ENCODE measurements at regions not wholly inside any gene's neighbourhood (a gene's known extent, or its start where the extent isn't known, plus 50 kb on each side); places are given as distances from the start of the nearest gene placed in this dataset.

GRCh38 chr12:92582475-92582874, 120.3 kb upstream of the PLEKHG7 start:
- DNase-seq (ENCODE audit: low read depth): no peak

DNA sequence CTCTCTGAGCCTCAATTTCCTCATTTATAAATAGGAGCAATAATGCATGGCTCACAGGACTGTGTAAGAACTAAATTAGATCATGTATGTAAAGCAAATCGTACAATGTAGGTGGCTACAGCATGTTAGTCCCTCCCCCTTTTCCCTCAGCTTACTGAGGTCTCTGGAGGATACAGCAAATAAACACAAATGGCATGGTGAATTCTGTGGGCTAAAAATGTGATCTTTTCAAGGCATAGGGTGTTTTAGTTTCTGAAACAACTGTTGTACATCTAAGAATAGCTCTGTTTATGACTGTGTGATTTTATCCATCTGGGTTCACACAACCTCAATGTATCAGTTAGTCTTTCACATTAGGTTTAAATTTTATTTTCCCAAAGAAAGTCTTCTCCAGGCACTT, 121.2 kb upstream of the PLEKHG7 start:
- DNase-seq (ENCODE audit: low read depth): no peak

- DNase-seq (ENCODE audit: low read depth): no peak
These were observed 127.7 kb upstream of the PLEKHG7 start for GRCh38 chr12:92574911-92575570.

DNA sequence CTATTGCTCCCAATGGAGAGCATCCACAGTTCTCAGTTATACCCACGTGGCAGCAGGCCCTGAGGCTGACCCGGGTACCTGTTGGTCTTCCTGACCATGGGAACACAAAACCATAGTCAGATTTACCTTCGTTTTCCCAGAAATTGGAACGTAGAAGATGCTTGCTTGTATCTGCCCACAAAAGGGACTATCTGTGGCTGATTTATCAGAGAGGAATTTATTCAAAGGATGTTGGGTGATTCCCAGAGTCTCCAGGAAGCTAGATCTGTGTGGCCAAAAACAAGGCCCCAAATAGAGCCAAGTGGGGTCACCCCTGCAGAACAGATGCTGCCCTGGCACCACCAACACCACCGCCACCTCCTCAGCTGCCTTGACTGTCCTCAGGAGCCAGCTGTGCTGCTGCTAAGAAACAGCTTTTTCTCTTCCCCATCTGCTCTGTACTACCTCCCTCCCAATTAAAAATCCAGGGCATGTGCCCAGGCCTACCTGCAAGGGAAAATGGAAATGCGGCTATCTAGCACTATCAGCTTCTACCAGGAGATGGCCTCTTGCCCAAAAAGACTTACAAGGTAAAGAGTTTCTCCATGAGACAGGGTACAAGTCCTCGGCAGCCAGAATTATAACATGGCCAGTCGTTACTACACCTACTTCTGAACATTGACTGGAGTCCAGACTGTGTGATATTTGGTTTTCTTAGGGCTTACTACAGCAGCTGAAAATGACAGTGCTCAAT, 128.6 kb upstream of the PLEKHG7 start:
- DNase-seq (ENCODE audit: low read depth): peak; percentile 61

DNA sequence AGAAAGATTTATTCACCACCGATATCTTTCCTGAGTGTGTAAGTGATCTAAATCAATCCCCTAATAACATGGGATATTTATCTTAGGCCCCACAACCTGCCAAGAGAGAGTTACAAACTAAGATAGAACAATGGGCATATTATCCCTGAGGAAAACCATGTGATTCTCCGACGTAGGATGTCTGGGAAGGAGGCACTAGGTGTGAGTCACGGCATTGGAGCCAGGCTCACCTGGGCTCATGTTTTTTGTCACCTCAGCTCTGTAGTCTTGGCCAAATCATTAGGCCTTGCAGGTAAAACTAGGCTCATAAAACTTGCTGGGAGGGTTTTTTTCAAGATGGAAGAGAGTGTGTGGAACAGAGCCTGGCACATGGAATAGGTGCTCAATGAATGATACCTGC, 129.7 kb upstream of the PLEKHG7 start:
- no peak for DNase-seq (ENCODE audit: low read depth)

DNA sequence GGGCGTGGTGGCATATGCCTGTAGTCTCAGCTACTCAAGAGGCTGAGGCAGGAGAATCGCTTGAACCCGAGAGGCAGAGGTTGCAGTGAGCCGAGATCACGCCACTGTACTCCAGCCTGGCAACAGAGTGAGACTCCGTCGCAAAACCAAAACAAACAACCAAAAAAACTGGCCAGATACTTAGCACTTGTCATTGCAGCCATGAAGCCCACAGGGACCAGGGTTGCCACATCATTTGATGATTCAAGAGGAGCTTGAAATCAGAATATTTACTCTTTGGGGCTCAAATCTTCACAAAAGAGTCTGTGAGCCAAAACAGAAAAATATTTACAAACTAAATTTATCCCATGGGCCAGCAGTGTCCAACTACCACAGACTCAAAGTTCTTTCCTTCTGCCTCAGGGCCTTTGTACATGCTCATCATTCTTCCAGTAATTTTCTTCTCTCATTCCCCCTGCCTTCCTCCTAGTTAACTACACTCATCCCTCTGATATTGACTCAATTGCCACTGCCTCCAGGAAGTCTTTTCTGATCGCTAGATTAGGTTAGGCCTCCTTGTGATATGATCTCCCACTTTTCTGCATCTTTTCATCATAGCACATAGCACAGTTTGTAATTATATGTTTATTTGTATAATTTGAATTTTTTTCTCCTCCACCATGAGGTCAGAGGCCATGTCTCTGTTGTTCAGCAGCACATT, 130.8 kb upstream of the PLEKHG7 start:
- no peak for DNase-seq (ENCODE audit: low read depth)

DNA sequence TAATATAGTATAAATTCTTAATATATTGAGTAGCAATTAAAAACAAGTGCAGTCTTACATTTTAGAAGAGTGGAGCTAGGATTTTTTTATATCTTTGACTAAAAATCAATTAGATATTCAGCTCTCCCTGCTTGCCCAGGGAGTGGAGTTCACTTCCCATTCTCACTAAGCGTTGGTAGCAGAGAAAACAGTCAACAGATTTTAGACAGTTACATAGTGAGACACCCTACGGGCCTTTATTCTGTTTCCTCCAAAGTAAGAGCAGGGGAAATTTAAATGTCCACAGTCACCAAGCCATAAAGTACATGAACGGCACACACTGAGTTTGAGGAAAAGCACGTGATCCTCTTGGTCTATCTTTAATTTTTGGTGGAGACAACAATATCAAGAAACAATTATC, 131.6 kb upstream of the PLEKHG7 start:
- no peak for DNase-seq (ENCODE audit: low read depth)

- peak; percentile 81 for DNase-seq (ENCODE audit: low read depth)
These were observed 132.6 kb upstream of the PLEKHG7 start for GRCh38 chr12:92570056-92570753.

- no peak for DNase-seq (ENCODE audit: low read depth)
These were observed 134.1 kb upstream of the PLEKHG7 start for GRCh38 chr12:92568691-92569090.

DNA sequence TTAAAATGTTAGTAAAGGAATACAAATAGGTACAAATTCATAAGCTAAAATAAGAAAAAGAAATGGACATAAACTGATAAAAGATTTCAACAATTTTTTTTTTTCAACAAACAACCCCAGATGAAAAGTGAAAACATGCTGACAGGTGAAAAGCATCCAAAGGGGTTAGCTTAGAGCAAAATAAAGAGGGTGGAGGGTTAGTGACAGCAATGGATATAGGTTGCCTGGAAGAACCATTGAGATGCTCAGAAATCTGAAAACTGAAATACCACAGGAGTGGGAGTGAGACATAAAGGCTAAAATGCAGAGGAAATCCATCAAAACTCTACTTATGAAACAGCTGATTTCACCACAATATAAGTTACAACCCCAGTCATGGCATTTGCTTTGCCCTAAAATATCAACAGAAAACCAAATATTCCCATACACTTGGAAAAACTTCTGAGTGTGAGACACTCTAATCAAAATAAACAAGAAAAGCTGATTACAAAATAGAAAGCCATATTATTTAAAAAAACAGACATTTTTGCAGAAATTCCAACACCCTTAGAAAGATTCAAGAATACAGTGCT, 136.3 kb upstream of the PLEKHG7 start:
- DNase-seq (ENCODE audit: low read depth): no peak

DNA sequence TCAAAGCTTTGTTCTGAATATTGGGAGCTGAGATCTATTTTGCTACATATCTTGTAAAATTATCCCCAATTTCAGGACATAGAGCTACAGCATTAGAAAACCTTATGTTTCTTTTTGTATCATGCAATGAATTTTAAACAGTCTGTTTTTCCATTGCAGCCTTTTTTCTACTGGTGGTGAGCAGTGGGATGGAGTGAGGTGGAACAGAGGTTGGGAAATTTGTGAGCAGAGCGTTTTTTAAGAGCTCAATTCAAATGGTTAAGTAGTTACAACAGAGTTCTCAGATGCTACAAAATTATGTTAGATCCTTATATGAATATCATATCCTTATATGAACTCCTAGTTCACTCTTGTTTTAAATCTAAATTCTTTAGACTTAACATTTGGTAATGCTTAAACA, 139.0 kb upstream of the PLEKHG7 start:
- DNase-seq (ENCODE audit: low read depth): no peak

GRCh38 chr12:92562063-92562734, 140.6 kb upstream of the PLEKHG7 start:
- no peak for DNase-seq (ENCODE audit: low read depth)

GRCh38 chr12:92561543-92561899, 141.3 kb upstream of the PLEKHG7 start:
- DNase-seq (ENCODE audit: low read depth): peak; percentile 94

- DNase-seq (ENCODE audit: low read depth): no peak
These were observed 141.9 kb upstream of the PLEKHG7 start for GRCh38 chr12:92560713-92561542.

- DNase-seq (ENCODE audit: low read depth): peak; percentile 60
These were observed 144.0 kb upstream of the PLEKHG7 start for GRCh38 chr12:92558806-92559205.

- DNase-seq (ENCODE audit: low read depth): no peak
These were observed 144.5 kb upstream of the PLEKHG7 start for GRCh38 chr12:92558215-92558773.

DNA sequence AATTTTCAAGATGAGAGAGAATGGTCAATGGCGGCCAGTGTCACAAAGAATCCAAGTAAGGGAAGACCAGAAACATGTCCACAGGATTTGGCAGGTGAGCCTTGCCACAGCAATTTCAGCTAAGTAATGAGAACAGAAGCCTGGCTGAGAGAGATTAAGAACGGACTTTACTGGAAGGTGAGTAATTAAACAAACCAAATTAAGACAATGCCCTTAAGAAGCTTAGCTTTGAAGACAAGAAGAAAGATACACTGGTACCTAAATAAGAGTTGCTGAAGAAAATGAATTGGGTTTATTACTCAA, 145.4 kb upstream of the PLEKHG7 start:
- no peak for DNase-seq (ENCODE audit: low read depth)

- no peak for DNase-seq (ENCODE audit: low read depth)
These were observed 146.0 kb upstream of the PLEKHG7 start for GRCh38 chr12:92556637-92557421.

- no peak for DNase-seq (ENCODE audit: low read depth)
These were observed 146.6 kb upstream of the PLEKHG7 start for GRCh38 chr12:92556141-92556540.
